ENCODE measurements at regions not wholly inside any gene's neighbourhood (a gene's known extent, or its start where the extent isn't known, plus 50 kb on each side); places are given as distances from the start of the nearest gene placed in this dataset.

- H3F3A ChIP-seq (ENCODE audit: control insufficient read depth, insufficient read depth), result no peaks in the 10 kb centered on the region
- no peaks in the 10 kb centered on the region for H3K27me3 ChIP-seq (ENCODE audit: control insufficient read depth, low read length)
- H3K36me3 ChIP-seq (ENCODE audit: control insufficient read depth, low read length), result no peaks in the 10 kb centered on the region
- no peak for TF ChIP-seq EZH2phosphoT487 (IDR thresholded peaks at IDR 0.05; ENCODE audit: borderline replicate concordance, low read length)
- no peak for TF ChIP-seq CTCF (IDR thresholded peaks at IDR 0.05; ENCODE audit: low read depth, low read length, poor library complexity, severe bottlenecking)
- H3K4me1 ChIP-seq (ENCODE audit: control insufficient read depth, low read length), result no peaks in the 10 kb centered on the region
- H3K9me2 ChIP-seq (replicated peaks; ENCODE audit: control insufficient read depth, low read length), result no peaks in the 10 kb centered on the region
- H3K27ac ChIP-seq (ENCODE audit: low read depth, low read length), result no peak overlapping the region
- no peak overlapping the region for H3K4me2 ChIP-seq (ENCODE audit: low read length)
- no peaks in the 10 kb centered on the region for H4K20me1 ChIP-seq (ENCODE audit: control insufficient read depth, insufficient read depth, low read depth, low read length)
- no peaks in the 10 kb centered on the region for H3K79me2 ChIP-seq (ENCODE audit: control insufficient read depth, low read length)
- H3K9me3 ChIP-seq (ENCODE audit: control insufficient read depth, insufficient read depth, low read length), result no peaks in the 10 kb centered on the region
- no peak overlapping the region for H3K4me3 ChIP-seq (ENCODE audit: low read length)
Measured at GRCh38 chr10:106473129-106473685, 691.3 kb downstream of the SORCS1 start.

GRCh38 chr10:106467506-106467905 is 697.0 kb downstream of the SORCS1 start:
- Histone ChIP-seq H3F3A (ENCODE audit: control insufficient read depth, insufficient read depth) (no peaks in the 10 kb centered on the region), H3K79me2 (ENCODE audit: control insufficient read depth, low read length) (no peaks in the 10 kb centered on the region), H3K4me2 (ENCODE audit: low read length) (no peak overlapping the region), H3K9me2 (replicated peaks; ENCODE audit: control insufficient read depth, low read length) (no peaks in the 10 kb centered on the region), H3K9me3 (ENCODE audit: control insufficient read depth, insufficient read depth, low read length) (no peaks in the 10 kb centered on the region), H3K27ac (ENCODE audit: low read depth, low read length) (no peak overlapping the region), H4K20me1 (ENCODE audit: control insufficient read depth, insufficient read depth, low read depth, low read length) (no peaks in the 10 kb centered on the region), H3K27me3 (ENCODE audit: control insufficient read depth, low read length) (no peaks in the 10 kb centered on the region), H3K36me3 (ENCODE audit: control insufficient read depth, low read length) (no peaks in the 10 kb centered on the region), H3K4me3 (ENCODE audit: low read length) (no peak overlapping the region), H3K4me1 (ENCODE audit: control insufficient read depth, low read length) (no peaks in the 10 kb centered on the region)
- no peak for TF ChIP-seq EZH2phosphoT487 (IDR thresholded peaks at IDR 0.05; ENCODE audit: borderline replicate concordance, low read length)
- no peak for TF ChIP-seq CTCF (IDR thresholded peaks at IDR 0.05; ENCODE audit: low read depth, low read length, poor library complexity, severe bottlenecking)

GRCh38 chr10:106457522-106457921 is 707.0 kb downstream of the SORCS1 start:
- no peaks in the 10 kb centered on the region for H4K20me1 ChIP-seq (ENCODE audit: control insufficient read depth, insufficient read depth, low read depth, low read length)
- H3F3A ChIP-seq (ENCODE audit: control insufficient read depth, insufficient read depth), result no peaks in the 10 kb centered on the region
- no peak overlapping the region for H3K4me2 ChIP-seq (ENCODE audit: low read length)
- no peaks in the 10 kb centered on the region for H3K36me3 ChIP-seq (ENCODE audit: control insufficient read depth, low read length)
- H3K4me1 ChIP-seq (ENCODE audit: control insufficient read depth, low read length), result no peaks in the 10 kb centered on the region
- H3K4me3 ChIP-seq (ENCODE audit: low read length), result no peak overlapping the region
- no peak overlapping the region for H3K27ac ChIP-seq (ENCODE audit: low read depth, low read length)
- no peaks in the 10 kb centered on the region for H3K9me2 ChIP-seq (replicated peaks; ENCODE audit: control insufficient read depth, low read length)
- no peaks in the 10 kb centered on the region for H3K79me2 ChIP-seq (ENCODE audit: control insufficient read depth, low read length)
- TF ChIP-seq EZH2phosphoT487 (IDR thresholded peaks at IDR 0.05; ENCODE audit: borderline replicate concordance, low read length) (no peak), CTCF (IDR thresholded peaks at IDR 0.05; ENCODE audit: low read depth, low read length, poor library complexity, severe bottlenecking) (no peak)
- H3K9me3 ChIP-seq (ENCODE audit: control insufficient read depth, insufficient read depth, low read length), result no peaks in the 10 kb centered on the region
- no peaks in the 10 kb centered on the region for H3K27me3 ChIP-seq (ENCODE audit: control insufficient read depth, low read length)
